SK-N-MC (cell line): ENCODE measurements at regions not wholly inside any gene's neighbourhood (a gene's known extent, or its start where the extent isn't known, plus 50 kb on each side); places are given as distances from the start of the nearest gene placed in this dataset.

Experiments used
- EZH2 ChIP-seq: fragments of 200-600 bp; sonication (generic); IDR thresholded peaks from one replicate; pipeline ENCODE4 v1.6.1; 2017; ENCODE audit warnings: antibody characterized with exemption
- POLR2AphosphoS5 ChIP-seq: IDR thresholded peaks from 2 replicates; pipeline ENCODE4 v1.6.1; 2012; ENCODE audit warnings: mild to moderate bottlenecking, low read depth, low read length, borderline replicate concordance

DNA sequence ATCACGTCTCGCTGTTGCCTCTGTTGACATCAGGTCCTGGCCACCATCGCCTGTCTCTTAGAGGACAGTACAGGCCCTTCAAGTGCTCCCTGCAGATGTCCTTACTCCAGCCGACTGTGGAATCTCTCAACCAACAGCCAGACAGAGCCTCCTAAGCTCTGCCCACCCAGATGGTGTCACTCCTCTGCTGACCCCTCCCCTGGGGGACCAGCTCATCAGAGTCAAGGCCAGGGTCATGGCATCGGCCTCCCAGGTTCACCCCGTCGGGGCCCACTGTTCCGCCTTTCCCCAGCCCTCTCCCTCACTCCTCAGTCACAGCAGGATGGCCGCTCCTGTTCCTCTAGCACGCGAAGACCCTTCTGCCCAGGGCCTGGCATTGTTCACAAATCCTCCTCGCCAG, 157.3 kb upstream of the TMEM132C start:
- TF ChIP-seq EZH2 (no peak), POLR2AphosphoS5 (no peak)
